ENCODE measurements at regions not wholly inside any gene's neighbourhood (a gene's known extent, or its start where the extent isn't known, plus 50 kb on each side); places are given as distances from the start of the nearest gene placed in this dataset.
"Not testable (repeated sequence)": the region's sequence is repeated elsewhere in the genome, so short reads cannot be mapped to it uniquely, and the experiment has no call there.

DNA sequence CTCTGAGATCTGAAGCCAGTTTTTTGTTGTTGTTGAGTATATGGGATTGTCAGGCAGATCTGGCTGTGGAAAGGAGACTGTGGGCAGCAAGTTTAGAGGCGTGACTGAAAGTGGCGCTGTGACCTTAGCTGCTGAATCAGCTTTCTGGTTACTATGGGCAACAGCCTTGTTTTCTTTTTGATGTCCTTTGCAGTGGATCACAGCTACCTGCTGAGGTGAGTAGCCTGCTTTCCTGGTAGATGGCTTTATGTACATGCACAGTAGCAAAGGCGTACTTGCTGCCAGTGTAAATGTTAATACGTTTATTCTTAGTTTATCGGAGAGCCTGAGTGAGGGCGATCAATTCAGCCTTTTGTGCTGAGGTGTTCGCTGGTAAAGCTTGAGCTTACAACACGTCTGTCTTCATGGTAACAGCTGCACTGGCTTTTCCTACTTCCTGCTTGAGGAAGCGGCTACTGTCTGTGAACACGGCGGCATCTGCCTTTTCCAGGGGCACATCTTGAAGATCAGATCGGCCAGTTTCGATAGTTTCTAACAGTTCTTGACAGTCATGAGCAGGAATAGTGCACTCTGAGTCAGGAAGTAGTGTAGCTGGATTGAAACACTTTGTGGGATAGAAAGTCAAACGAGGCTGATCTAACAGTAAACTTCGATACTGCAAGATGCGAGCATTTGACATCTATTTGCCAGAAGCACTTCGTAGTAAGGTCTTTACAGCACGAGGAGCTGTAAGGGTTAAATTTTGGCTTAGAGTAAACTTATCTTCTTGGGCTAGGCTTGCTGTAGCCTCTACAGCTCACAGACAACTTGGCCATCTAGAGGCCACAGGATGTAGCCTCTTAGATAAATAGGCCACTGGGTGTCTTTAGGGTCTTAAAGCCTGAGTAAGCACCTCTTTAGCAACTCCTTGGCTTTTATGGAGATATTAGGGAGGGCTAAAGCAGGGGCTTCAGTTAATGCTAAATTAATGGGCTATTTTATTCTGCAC, 161.1 kb upstream of the FRG2C start:
- BruUV-seq (replicated peaks); POLR2A ChIA-PET; H2AFZ ChIP-seq (ENCODE audit: low read length); H3K27ac ChIP-seq (ENCODE audit: low read depth, low read length, poor library complexity, severe bottlenecking); intact Hi-C loops (cut with micrococcal nuclease; ENCODE audit: unreplicated experiment); H3K9me2 ChIP-seq (ENCODE audit: insufficient read depth, low read length); H3K4me3 ChIP-seq (ENCODE audit: low read depth, low read length, poor library complexity, severe bottlenecking); H4K20me1 ChIP-seq (ENCODE audit: insufficient read depth, low read length); DNase-seq (ENCODE audit: low spot score); H3K36me3 ChIP-seq (ENCODE audit: insufficient read depth, low read length); H3K9me3 ChIP-seq (ENCODE audit: low read length); CTCF ChIA-PET (ENCODE audit: unreplicated experiment); H3K4me1 ChIP-seq (ENCODE audit: insufficient read depth, low read length, poor library complexity, severe bottlenecking); H3K79me2 ChIP-seq (ENCODE audit: insufficient read depth, low read depth, low read length); H3K4me2 ChIP-seq (ENCODE audit: low read length): not testable (repeated sequence)

DNA sequence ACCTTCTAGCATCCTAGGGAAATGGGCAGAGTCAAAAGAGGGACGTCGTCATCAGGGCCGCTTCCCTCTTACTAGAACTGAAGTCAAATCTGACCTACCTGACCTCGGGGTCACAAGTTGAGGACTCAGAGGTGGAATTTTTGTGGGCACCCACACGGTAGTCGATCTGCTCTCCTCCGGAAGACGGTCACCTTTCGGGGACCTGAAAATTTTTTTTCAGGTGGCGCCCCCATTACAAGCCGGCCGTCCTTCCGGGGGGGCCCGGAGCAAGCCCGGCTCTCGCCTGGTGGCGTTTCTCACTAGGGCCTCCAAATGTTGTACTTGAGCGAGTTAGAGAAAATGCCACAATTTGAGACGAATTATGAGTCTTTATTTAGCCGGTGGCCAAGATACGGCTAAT, 157.5 kb upstream of the FRG2C start:
- Histone ChIP-seq H3K27ac (ENCODE audit: low read depth, low read length, poor library complexity, severe bottlenecking) (no peak overlapping the region), H4K20me1 (ENCODE audit: insufficient read depth, low read length) (no peaks in the 10 kb centered on the region), H2AFZ (ENCODE audit: low read length) (no peak overlapping the region), H3K4me2 (ENCODE audit: low read length) (no peak overlapping the region), H3K9me3 (ENCODE audit: low read length) (no peaks in the 10 kb centered on the region), H3K79me2 (ENCODE audit: insufficient read depth, low read depth, low read length) (no peaks in the 10 kb centered on the region), H3K4me1 (ENCODE audit: insufficient read depth, low read length, poor library complexity, severe bottlenecking) (no peaks in the 10 kb centered on the region), H3K4me3 (ENCODE audit: low read depth, low read length, poor library complexity, severe bottlenecking) (no peak overlapping the region), H3K9me2 (ENCODE audit: insufficient read depth, low read length) (no peaks in the 10 kb centered on the region), H3K36me3 (ENCODE audit: insufficient read depth, low read length) (no peaks in the 10 kb centered on the region)
- ChIA-PET CTCF (ENCODE audit: unreplicated experiment) (no interaction called here), POLR2A (no interaction called here)
- TF ChIP-seq EZH2phosphoT487 (IDR thresholded peaks at IDR 0.05; ENCODE audit: borderline replicate concordance, low read depth, low read length): no peak
- TF ChIP-seq, protein P1, sequence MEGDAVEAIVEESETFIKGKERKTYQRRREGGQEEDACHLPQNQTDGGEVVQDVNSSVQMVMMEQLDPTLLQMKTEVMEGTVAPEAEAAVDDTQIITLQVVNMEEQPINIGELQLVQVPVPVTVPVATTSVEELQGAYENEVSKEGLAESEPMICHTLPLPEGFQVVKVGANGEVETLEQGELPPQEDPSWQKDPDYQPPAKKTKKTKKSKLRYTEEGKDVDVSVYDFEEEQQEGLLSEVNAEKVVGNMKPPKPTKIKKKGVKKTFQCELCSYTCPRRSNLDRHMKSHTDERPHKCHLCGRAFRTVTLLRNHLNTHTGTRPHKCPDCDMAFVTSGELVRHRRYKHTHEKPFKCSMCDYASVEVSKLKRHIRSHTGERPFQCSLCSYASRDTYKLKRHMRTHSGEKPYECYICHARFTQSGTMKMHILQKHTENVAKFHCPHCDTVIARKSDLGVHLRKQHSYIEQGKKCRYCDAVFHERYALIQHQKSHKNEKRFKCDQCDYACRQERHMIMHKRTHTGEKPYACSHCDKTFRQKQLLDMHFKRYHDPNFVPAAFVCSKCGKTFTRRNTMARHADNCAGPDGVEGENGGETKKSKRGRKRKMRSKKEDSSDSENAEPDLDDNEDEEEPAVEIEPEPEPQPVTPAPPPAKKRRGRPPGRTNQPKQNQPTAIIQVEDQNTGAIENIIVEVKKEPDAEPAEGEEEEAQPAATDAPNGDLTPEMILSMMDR (conservative IDR thresholded peaks at IDR 0.05; ENCODE audit: low read length): no peak
- BruUV-seq (replicated peaks): no TSS peak
- no peak for DNase-seq (ENCODE audit: low spot score)
- intact Hi-C loops (cut with micrococcal nuclease; ENCODE audit: unreplicated experiment): no loop called here

DNA sequence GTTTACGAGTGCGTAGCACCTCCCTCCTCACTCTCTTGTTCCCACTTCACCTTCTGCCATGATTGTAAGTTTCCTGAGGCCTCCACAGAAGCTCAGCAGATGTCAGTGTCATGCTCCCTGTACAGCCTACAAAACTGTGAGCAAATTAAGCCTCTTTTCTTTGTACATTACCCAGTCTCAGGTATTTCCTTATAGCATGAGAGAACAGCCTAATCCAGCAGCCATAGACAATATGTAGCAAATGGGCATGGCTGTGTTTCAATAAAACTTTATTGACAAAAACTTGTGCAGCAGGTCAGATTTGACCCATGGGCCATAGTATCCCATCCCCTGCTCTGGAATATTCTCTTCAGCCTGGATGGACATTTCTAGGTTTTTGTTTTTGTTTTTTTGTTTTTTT, 156.2 kb upstream of the FRG2C start:
- H3K79me2 ChIP-seq (ENCODE audit: insufficient read depth, low read depth, low read length); H2AFZ ChIP-seq (ENCODE audit: low read length); intact Hi-C loops (cut with micrococcal nuclease; ENCODE audit: unreplicated experiment); H3K36me3 ChIP-seq (ENCODE audit: insufficient read depth, low read length); CTCF ChIA-PET (ENCODE audit: unreplicated experiment); H3K9me3 ChIP-seq (ENCODE audit: low read length); H3K4me3 ChIP-seq (ENCODE audit: low read depth, low read length, poor library complexity, severe bottlenecking); BruUV-seq (replicated peaks); H3K4me2 ChIP-seq (ENCODE audit: low read length); H3K27ac ChIP-seq (ENCODE audit: low read depth, low read length, poor library complexity, severe bottlenecking); DNase-seq (ENCODE audit: low spot score); H3K4me1 ChIP-seq (ENCODE audit: insufficient read depth, low read length, poor library complexity, severe bottlenecking); H3K9me2 ChIP-seq (ENCODE audit: insufficient read depth, low read length); POLR2A ChIA-PET; H4K20me1 ChIP-seq (ENCODE audit: insufficient read depth, low read length): not testable (repeated sequence)

DNA sequence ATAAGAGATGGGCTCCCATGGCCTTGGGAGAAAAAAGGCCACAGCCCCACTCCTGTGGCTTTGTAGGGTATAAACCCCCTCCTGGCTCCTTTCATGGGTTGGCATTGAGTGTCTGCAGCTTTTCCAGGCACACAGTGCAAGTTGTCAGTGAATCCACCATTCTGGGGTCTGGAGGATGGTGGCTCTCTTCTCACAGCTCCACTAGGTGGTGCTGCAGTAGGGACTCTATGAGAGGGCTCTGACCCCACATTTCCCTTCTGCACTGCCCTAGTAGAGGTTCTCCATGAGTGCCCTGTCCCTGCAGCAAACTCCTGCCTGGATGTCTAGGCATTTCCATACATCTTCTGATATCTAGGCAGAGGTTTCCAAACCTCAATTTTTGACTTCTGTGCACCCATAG, 136.5 kb upstream of the FRG2C start:
- H3K79me2 ChIP-seq (ENCODE audit: insufficient read depth, low read depth, low read length); H3K9me3 ChIP-seq (ENCODE audit: low read length); intact Hi-C loops (cut with micrococcal nuclease; ENCODE audit: unreplicated experiment); BruUV-seq (replicated peaks); H2AFZ ChIP-seq (ENCODE audit: low read length); DNase-seq (ENCODE audit: low spot score); H3K9me2 ChIP-seq (ENCODE audit: insufficient read depth, low read length); H3K4me3 ChIP-seq (ENCODE audit: low read depth, low read length, poor library complexity, severe bottlenecking); H3K27ac ChIP-seq (ENCODE audit: low read depth, low read length, poor library complexity, severe bottlenecking); CTCF ChIA-PET (ENCODE audit: unreplicated experiment); H4K20me1 ChIP-seq (ENCODE audit: insufficient read depth, low read length); POLR2A ChIA-PET; H3K36me3 ChIP-seq (ENCODE audit: insufficient read depth, low read length); H3K4me1 ChIP-seq (ENCODE audit: insufficient read depth, low read length, poor library complexity, severe bottlenecking); H3K4me2 ChIP-seq (ENCODE audit: low read length): not testable (repeated sequence)
